HEK293 (cell line): ENCODE measurements at regions not wholly inside any gene's neighbourhood (a gene's known extent, or its start where the extent isn't known, plus 50 kb on each side); places are given as distances from the start of the nearest gene placed in this dataset.

Experiments
- KLF7 ChIP-seq: fragments of 450-650 bp; formaldehyde crosslinking; IDR thresholded peaks from 2 replicates; pipeline ENCODE4 v1.5.1; 2016; ENCODE audit warnings: missing biosample characterization, missing genetic modification characterization, borderline replicate concordance
- ZNF140 ChIP-seq: fragments of 450-650 bp; formaldehyde crosslinking; IDR thresholded peaks from 2 replicates; pipeline ENCODE4 v1.5.1; 2016; ENCODE audit warnings: missing biosample characterization, missing genetic modification characterization
- ZNF155 ChIP-seq: fragments of 450-650 bp; formaldehyde crosslinking; IDR thresholded peaks from 2 replicates; pipeline ENCODE4 v1.5.1; 2016; ENCODE audit warnings: missing biosample characterization, missing genetic modification characterization
- ZNF157 ChIP-seq: fragments of 450-650 bp; formaldehyde crosslinking; IDR thresholded peaks from 2 replicates; pipeline ENCODE4 v1.5.1; 2016; ENCODE audit warnings: missing biosample characterization, missing genetic modification characterization
- ZNF426 ChIP-seq: fragments of 450-650 bp; formaldehyde crosslinking; IDR thresholded peaks from 2 replicates; pipeline ENCODE4 v1.5.1; 2017; ENCODE audit warnings: missing biosample characterization, missing genetic modification characterization, mild to moderate bottlenecking, inconsistent platforms, moderate library complexity
- ZNF560 ChIP-seq: fragments of 450-650 bp; formaldehyde crosslinking; IDR thresholded peaks from 2 replicates; pipeline ENCODE4 v1.5.1; 2017; ENCODE audit warnings: missing biosample characterization, missing genetic modification characterization, borderline replicate concordance
- TF ChIP-seq, protein P1 (sequence below): IDR thresholded peaks from 2 replicates; pipeline ENCODE4 v1.6.1; 2011; ENCODE audit warnings: mild to moderate bottlenecking, low read depth, low read length, borderline replicate concordance
- TF ChIP-seq, protein P2 (sequence below): fragments of 450-650 bp; formaldehyde crosslinking; IDR thresholded peaks from 2 replicates; pipeline ENCODE4 v1.5.1; 2016; ENCODE audit warnings: missing biosample characterization, missing genetic modification characterization
- TF ChIP-seq, protein P3 (sequence below): fragments of 450-650 bp; formaldehyde crosslinking; IDR thresholded peaks from 2 replicates; pipeline ENCODE4 v1.5.1; 2016; ENCODE audit warnings: missing biosample characterization, missing genetic modification characterization
- TF ChIP-seq, protein P4 (sequence below): fragments of 450-650 bp; formaldehyde crosslinking; IDR thresholded peaks from 2 replicates; pipeline ENCODE4 v1.5.1; 2016; ENCODE audit warnings: missing biosample characterization, missing genetic modification characterization, low read depth
- TF ChIP-seq, protein P5 (sequence below): fragments of 450-650 bp; formaldehyde crosslinking; IDR thresholded peaks from 2 replicates; pipeline ENCODE4 v1.5.1; 2016; ENCODE audit warnings: missing biosample characterization, missing genetic modification characterization
- TF ChIP-seq, protein P6 (sequence below): fragments of 450-650 bp; IDR thresholded peaks from 2 replicates; pipeline ENCODE4 v1.5.1; 2018; ENCODE audit warnings: missing biosample characterization, missing genetic modification characterization

DNA sequence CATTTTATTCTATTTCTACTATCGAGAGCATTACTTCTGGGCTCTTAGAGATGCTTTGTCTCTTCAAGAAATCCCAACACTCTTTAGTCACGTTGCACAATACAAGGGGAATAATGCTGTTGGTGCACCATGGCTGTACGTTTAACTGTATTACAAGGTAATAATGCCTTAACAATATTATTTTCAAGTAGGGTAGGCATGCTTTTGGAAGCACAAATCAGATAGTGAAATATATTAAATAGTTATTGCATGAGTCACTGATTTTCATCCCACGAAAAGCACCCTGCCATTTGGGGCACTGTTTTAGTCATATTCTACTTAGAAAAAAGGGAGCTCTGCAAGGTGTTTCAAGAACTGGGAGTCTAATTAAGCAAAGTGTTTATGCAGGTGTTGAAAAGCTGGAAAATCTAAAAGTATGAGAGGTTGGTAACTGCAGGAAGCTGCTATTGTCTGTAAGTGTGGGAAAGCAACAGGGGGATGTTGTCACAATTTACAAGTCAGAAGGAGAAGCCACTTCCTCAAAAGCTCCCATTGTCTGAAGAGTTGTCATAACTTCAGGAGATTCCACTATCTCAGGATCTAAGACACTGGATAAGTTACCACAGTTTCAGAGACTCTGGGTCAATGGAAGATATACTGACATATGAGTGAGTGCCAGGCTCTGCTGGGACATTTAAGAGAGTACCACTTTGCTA is 218.2 kb downstream of the JRKL start:
- TF ChIP-seq, protein P1, sequence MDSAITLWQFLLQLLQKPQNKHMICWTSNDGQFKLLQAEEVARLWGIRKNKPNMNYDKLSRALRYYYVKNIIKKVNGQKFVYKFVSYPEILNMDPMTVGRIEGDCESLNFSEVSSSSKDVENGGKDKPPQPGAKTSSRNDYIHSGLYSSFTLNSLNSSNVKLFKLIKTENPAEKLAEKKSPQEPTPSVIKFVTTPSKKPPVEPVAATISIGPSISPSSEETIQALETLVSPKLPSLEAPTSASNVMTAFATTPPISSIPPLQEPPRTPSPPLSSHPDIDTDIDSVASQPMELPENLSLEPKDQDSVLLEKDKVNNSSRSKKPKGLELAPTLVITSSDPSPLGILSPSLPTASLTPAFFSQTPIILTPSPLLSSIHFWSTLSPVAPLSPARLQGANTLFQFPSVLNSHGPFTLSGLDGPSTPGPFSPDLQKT, result no peak
- TF ChIP-seq ZNF426 (tag by site-specific recombination) (no peak), ZNF140 (tag by site-specific recombination) (no peak), ZNF560 (tag by site-specific recombination) (no peak), ZNF157 (no peak), KLF7 (tag by site-specific recombination) (no peak), ZNF155 (tag by site-specific recombination) (no peak)
- TF ChIP-seq, protein P2, sequence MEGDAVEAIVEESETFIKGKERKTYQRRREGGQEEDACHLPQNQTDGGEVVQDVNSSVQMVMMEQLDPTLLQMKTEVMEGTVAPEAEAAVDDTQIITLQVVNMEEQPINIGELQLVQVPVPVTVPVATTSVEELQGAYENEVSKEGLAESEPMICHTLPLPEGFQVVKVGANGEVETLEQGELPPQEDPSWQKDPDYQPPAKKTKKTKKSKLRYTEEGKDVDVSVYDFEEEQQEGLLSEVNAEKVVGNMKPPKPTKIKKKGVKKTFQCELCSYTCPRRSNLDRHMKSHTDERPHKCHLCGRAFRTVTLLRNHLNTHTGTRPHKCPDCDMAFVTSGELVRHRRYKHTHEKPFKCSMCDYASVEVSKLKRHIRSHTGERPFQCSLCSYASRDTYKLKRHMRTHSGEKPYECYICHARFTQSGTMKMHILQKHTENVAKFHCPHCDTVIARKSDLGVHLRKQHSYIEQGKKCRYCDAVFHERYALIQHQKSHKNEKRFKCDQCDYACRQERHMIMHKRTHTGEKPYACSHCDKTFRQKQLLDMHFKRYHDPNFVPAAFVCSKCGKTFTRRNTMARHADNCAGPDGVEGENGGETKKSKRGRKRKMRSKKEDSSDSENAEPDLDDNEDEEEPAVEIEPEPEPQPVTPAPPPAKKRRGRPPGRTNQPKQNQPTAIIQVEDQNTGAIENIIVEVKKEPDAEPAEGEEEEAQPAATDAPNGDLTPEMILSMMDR (tag by site-specific recombination), result no peak
- TF ChIP-seq, protein P3, sequence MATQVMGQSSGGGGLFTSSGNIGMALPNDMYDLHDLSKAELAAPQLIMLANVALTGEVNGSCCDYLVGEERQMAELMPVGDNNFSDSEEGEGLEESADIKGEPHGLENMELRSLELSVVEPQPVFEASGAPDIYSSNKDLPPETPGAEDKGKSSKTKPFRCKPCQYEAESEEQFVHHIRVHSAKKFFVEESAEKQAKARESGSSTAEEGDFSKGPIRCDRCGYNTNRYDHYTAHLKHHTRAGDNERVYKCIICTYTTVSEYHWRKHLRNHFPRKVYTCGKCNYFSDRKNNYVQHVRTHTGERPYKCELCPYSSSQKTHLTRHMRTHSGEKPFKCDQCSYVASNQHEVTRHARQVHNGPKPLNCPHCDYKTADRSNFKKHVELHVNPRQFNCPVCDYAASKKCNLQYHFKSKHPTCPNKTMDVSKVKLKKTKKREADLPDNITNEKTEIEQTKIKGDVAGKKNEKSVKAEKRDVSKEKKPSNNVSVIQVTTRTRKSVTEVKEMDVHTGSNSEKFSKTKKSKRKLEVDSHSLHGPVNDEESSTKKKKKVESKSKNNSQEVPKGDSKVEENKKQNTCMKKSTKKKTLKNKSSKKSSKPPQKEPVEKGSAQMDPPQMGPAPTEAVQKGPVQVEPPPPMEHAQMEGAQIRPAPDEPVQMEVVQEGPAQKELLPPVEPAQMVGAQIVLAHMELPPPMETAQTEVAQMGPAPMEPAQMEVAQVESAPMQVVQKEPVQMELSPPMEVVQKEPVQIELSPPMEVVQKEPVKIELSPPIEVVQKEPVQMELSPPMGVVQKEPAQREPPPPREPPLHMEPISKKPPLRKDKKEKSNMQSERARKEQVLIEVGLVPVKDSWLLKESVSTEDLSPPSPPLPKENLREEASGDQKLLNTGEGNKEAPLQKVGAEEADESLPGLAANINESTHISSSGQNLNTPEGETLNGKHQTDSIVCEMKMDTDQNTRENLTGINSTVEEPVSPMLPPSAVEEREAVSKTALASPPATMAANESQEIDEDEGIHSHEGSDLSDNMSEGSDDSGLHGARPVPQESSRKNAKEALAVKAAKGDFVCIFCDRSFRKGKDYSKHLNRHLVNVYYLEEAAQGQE, result no peak
- TF ChIP-seq, protein P4, sequence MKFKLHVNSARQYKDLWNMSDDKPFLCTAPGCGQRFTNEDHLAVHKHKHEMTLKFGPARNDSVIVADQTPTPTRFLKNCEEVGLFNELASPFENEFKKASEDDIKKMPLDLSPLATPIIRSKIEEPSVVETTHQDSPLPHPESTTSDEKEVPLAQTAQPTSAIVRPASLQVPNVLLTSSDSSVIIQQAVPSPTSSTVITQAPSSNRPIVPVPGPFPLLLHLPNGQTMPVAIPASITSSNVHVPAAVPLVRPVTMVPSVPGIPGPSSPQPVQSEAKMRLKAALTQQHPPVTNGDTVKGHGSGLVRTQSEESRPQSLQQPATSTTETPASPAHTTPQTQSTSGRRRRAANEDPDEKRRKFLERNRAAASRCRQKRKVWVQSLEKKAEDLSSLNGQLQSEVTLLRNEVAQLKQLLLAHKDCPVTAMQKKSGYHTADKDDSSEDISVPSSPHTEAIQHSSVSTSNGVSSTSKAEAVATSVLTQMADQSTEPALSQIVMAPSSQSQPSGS, result no peak
- TF ChIP-seq, protein P5, sequence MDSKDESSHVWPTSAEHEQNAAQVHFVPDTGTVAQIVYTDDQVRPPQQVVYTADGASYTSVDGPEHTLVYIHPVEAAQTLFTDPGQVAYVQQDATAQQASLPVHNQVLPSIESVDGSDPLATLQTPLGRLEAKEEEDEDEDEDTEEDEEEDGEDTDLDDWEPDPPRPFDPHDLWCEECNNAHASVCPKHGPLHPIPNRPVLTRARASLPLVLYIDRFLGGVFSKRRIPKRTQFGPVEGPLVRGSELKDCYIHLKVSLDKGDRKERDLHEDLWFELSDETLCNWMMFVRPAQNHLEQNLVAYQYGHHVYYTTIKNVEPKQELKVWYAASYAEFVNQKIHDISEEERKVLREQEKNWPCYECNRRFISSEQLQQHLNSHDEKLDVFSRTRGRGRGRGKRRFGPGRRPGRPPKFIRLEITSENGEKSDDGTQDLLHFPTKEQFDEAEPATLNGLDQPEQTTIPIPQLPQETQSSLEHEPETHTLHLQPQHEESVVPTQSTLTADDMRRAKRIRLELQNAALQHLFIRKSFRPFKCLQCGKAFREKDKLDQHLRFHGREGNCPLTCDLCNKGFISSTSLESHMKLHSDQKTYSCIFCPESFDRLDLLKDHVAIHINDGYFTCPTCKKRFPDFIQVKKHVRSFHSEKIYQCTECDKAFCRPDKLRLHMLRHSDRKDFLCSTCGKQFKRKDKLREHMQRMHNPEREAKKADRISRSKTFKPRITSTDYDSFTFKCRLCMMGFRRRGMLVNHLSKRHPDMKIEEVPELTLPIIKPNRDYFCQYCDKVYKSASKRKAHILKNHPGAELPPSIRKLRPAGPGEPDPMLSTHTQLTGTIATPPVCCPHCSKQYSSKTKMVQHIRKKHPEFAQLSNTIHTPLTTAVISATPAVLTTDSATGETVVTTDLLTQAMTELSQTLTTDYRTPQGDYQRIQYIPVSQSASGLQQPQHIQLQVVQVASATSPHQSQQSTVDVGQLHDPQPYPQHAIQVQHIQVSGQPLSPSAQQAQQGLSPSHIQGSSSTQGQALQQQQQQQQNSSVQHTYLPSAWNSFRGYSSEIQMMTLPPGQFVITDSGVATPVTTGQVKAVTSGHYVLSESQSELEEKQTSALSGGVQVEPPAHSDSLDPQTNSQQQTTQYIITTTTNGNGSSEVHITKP (tag by site-specific recombination), result no peak
- TF ChIP-seq, protein P6, sequence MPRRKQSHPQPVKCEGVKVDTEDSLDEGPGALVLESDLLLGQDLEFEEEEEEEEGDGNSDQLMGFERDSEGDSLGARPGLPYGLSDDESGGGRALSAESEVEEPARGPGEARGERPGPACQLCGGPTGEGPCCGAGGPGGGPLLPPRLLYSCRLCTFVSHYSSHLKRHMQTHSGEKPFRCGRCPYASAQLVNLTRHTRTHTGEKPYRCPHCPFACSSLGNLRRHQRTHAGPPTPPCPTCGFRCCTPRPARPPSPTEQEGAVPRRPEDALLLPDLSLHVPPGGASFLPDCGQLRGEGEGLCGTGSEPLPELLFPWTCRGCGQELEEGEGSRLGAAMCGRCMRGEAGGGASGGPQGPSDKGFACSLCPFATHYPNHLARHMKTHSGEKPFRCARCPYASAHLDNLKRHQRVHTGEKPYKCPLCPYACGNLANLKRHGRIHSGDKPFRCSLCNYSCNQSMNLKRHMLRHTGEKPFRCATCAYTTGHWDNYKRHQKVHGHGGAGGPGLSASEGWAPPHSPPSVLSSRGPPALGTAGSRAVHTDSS, result no peak
